ENCODE measurements at regions not wholly inside any gene's neighbourhood (a gene's known extent, or its start where the extent isn't known, plus 50 kb on each side); places are given as distances from the start of the nearest gene placed in this dataset.
"Not testable (repeated sequence)": the region's sequence is repeated elsewhere in the genome, so short reads cannot be mapped to it uniquely, and the experiment has no call there.

DNA sequence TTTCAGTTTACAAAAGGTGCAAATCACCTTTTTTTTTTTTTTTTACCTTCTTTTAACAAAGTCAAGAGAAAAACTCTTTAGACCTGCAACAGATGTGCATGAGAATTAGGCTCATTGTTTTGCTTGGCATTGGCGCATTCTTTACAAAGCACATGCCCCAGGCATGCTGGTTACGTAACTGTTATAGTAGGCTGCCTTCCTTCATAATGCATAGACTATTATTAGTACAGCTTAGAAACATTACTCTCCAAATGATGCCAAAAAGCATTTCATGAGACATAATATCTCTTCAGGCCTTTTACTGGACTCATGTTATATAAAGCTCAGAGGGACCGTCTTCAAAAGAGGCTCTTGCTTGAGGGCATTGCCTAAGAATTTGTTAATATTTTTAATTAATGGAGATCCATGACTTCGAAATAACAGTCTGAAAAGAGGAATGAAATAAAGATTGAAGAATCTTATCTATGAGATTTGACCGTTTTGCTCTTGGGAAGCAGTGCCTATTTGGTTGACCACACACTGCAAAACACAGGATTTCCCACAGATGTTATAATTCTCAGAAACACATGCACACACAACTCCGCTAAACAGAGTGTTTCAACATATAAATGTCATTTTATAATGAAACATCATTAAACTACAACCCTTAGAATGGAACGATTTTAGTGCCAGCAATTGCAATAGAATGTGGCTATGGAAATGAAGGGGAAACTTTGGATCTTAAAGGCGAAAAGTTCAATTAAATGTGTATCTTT is 478.7 kb downstream of the PRR16 start (continued):
- TF ChIP-seq ZNF792 (CRISPR knock-in tag; IDR thresholded peaks at IDR 0.05), result no peak
- no peak for TF ChIP-seq RFX3 (CRISPR knock-in tag; IDR thresholded peaks at IDR 0.05)
- TF ChIP-seq ZNF44 (CRISPR knock-in tag; IDR thresholded peaks at IDR 0.05), result no peak
- no peak for TF ChIP-seq POLR2AphosphoS5 (IDR thresholded peaks at IDR 0.05; ENCODE audit: low read depth, low read length)
- TF ChIP-seq, protein P1, sequence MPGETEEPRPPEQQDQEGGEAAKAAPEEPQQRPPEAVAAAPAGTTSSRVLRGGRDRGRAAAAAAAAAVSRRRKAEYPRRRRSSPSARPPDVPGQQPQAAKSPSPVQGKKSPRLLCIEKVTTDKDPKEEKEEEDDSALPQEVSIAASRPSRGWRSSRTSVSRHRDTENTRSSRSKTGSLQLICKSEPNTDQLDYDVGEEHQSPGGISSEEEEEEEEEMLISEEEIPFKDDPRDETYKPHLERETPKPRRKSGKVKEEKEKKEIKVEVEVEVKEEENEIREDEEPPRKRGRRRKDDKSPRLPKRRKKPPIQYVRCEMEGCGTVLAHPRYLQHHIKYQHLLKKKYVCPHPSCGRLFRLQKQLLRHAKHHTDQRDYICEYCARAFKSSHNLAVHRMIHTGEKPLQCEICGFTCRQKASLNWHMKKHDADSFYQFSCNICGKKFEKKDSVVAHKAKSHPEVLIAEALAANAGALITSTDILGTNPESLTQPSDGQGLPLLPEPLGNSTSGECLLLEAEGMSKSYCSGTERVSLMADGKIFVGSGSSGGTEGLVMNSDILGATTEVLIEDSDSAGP (CRISPR knock-in tag; IDR thresholded peaks at IDR 0.05; ENCODE audit: borderline replicate concordance), result no peak
- TF ChIP-seq, protein P2, sequence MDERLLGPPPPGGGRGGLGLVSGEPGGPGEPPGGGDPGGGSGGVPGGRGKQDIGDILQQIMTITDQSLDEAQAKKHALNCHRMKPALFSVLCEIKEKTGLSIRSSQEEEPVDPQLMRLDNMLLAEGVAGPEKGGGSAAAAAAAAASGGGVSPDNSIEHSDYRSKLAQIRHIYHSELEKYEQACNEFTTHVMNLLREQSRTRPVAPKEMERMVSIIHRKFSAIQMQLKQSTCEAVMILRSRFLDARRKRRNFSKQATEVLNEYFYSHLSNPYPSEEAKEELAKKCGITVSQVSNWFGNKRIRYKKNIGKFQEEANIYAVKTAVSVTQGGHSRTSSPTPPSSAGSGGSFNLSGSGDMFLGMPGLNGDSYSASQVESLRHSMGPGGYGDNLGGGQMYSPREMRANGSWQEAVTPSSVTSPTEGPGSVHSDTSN (CRISPR knock-in tag; IDR thresholded peaks at IDR 0.05), result no peak
- TF ChIP-seq KLF13 (CRISPR knock-in tag; IDR thresholded peaks at IDR 0.05), result no peak
- TF ChIP-seq, protein P3, sequence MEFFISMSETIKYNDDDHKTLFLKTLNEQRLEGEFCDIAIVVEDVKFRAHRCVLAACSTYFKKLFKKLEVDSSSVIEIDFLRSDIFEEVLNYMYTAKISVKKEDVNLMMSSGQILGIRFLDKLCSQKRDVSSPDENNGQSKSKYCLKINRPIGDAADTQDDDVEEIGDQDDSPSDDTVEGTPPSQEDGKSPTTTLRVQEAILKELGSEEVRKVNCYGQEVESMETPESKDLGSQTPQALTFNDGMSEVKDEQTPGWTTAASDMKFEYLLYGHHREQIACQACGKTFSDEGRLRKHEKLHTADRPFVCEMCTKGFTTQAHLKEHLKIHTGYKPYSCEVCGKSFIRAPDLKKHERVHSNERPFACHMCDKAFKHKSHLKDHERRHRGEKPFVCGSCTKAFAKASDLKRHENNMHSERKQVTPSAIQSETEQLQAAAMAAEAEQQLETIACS (CRISPR knock-in tag; IDR thresholded peaks at IDR 0.05), result no peak
- no peak for TF ChIP-seq CBX2 (IDR thresholded peaks at IDR 0.05; ENCODE audit: low read depth, low read length)
- no peak for TF ChIP-seq CBX2 (CRISPR knock-in tag; IDR thresholded peaks at IDR 0.05; ENCODE audit: low read depth)

DNA sequence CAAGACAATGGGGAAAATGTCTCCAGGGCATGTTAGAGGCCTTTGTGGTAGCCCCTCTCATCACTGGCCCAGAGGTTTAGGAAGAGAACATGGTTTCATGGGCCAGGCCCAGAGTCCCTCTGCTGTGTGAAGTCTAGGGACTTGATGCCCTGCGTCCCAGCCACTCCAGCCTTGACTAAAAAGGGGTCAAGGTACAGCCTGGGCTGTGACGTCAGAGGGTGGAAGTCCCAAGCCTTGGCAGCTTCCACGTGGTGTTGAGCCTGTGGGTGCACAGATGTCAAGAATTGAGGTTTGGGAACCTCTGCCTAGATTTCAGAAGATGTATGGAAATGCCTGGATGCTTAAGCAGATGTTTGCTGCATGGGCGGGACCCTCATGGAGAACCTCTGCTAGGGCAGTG is 485.5 kb downstream of the PRR16 start:
- H4K20me1 ChIP-seq (ENCODE audit: insufficient read depth, low read length); H2AFZ ChIP-seq (ENCODE audit: low read length); FAIRE-seq; H3K4me3 ChIP-seq (replicated peaks in 1 of 3; ENCODE audit: insufficient read depth in 1 of 3, low read depth in 2 of 3, low read length in 3 of 3); intact Hi-C loops (cut with micrococcal nuclease; ENCODE audit: unreplicated experiment); H3K27me3 ChIP-seq (ENCODE audit: control insufficient read depth in 1 of 2, insufficient read depth in 2 of 2, low read length in 2 of 2); H3K27ac ChIP-seq (ENCODE audit: extremely low read length, insufficient read depth, low read length); ATAC-seq; H3K79me2 ChIP-seq (ENCODE audit: insufficient read depth, low read length); H3K4me2 ChIP-seq (ENCODE audit: low read depth, low read length); H3K4me1 ChIP-seq (ENCODE audit: insufficient read depth, low read length); POLR2A ChIA-PET; CTCF ChIA-PET (ENCODE audit: low intra/inter-chr PET ratio, low total read pairs); BruUV-seq (replicated peaks); DNase-seq (ENCODE audit: low spot score); H3K9ac ChIP-seq (ENCODE audit: insufficient read depth, low read depth, low read length); in situ Hi-C loops (cut with HindIII; ENCODE audit: extremely low pct_ligation_motif_present, low pct_unique_long_range_greater_than_20kb); H3K36me3 ChIP-seq (replicated peaks in 1 of 2; ENCODE audit: control insufficient read depth in 1 of 2, insufficient read depth in 2 of 2, low read length in 2 of 2); TF ChIP-seq CREB1 (CRISPR knock-in tag; IDR thresholded peaks at IDR 0.05): not testable (repeated sequence)
- WGBS (ENCODE audit: low lambda C conversion rate), result no CpG with 5 or more reads among the region's 4 CpGs
- peaks cover 38% of the 10 kb centered on the region for H3K9me3 ChIP-seq (ENCODE audit: low read length)
- TF ChIP-seq CREB1 (IDR thresholded peaks at IDR 0.05), result peak; percentile 94

DNA sequence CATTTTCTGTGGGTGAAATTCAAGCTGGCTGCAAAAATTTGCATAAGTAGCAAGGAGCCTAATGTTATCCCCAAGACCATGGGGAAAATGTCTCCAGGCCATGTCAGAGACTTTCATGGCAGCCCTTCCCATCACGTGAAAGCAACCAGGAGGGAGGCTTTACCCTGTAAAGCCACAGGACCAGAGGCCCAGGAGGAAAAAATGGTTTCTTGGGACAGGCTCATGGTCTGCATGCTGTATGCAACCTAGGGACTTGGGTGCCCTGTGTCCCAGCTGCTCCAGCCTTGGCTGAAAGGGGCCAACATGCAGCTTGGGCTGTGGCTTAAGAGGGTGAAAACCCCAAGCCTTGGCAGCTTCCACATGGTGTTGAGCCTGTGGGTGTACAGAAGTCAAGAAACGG is 489.3 kb downstream of the PRR16 start:
- H3K27me3 ChIP-seq (ENCODE audit: control insufficient read depth in 1 of 2, insufficient read depth in 2 of 2, low read length in 2 of 2); in situ Hi-C loops (cut with HindIII; ENCODE audit: extremely low pct_ligation_motif_present, low pct_unique_long_range_greater_than_20kb); intact Hi-C loops (cut with micrococcal nuclease; ENCODE audit: unreplicated experiment); FAIRE-seq; H3K9ac ChIP-seq (ENCODE audit: insufficient read depth, low read depth, low read length); BruUV-seq (replicated peaks); H3K27ac ChIP-seq (ENCODE audit: extremely low read length, insufficient read depth, low read length); H3K36me3 ChIP-seq (replicated peaks in 1 of 2; ENCODE audit: control insufficient read depth in 1 of 2, insufficient read depth in 2 of 2, low read length in 2 of 2); H3K4me1 ChIP-seq (ENCODE audit: insufficient read depth, low read length); POLR2A ChIA-PET; H3K4me2 ChIP-seq (ENCODE audit: low read depth, low read length); H3K79me2 ChIP-seq (ENCODE audit: insufficient read depth, low read length); H3K4me3 ChIP-seq (replicated peaks in 1 of 3; ENCODE audit: insufficient read depth in 1 of 3, low read depth in 2 of 3, low read length in 3 of 3); ATAC-seq; H2AFZ ChIP-seq (ENCODE audit: low read length); CTCF ChIA-PET (ENCODE audit: low intra/inter-chr PET ratio, low total read pairs); DNase-seq (ENCODE audit: low spot score); H4K20me1 ChIP-seq (ENCODE audit: insufficient read depth, low read length): not testable (repeated sequence)
- peaks cover 43% of the 10 kb centered on the region for H3K9me3 ChIP-seq (ENCODE audit: low read length)
- 0% methylated on average over 2 of the region's 2 CpGs for WGBS (ENCODE audit: low lambda C conversion rate)
